H9 (cell line): ENCODE measurements at regions not wholly inside any gene's neighbourhood (a gene's known extent, or its start where the extent isn't known, plus 50 kb on each side); places are given as distances from the start of the nearest gene placed in this dataset.
A peak's percentile ranks its signal among the peaks of the same experiment; 100 is the strongest.

Source experiments
- DNase-seq: peaks from one replicate; pipeline ENCODE4 v3.0.0-alpha.2; 2017
- H2AFZ ChIP-seq: one replicate; pipeline ENCODE4 v1.6.1; 2013; ENCODE audit warnings: mild to moderate bottlenecking, low read length, control low read depth, moderate library complexity
- H2AK5ac ChIP-seq: 2 replicates; pipeline ENCODE4 v1.6.1; 2013; ENCODE audit warnings: low read length, control low read depth, mixed read lengths; ENCODE audit not compliant: insufficient read length
- H2BK120ac ChIP-seq: one replicate; pipeline ENCODE4 v1.6.1; 2013; ENCODE audit warnings: low read depth, mild to moderate bottlenecking, low read length, control low read depth, inconsistent platforms; ENCODE audit not compliant: poor library complexity, severe bottlenecking
- H2BK12ac ChIP-seq: 2 replicates; pipeline ENCODE4 v1.6.1; 2013; ENCODE audit warnings: low read length, control low read depth, mixed read lengths, low read depth; ENCODE audit not compliant: insufficient read length
- H2BK15ac ChIP-seq: 2 replicates; pipeline ENCODE4 v1.6.1; 2013; ENCODE audit warnings: low read depth, low read length, control low read depth
- H2BK20ac ChIP-seq: one replicate; pipeline ENCODE4 v1.6.1; 2013; ENCODE audit warnings: low read depth, mild to moderate bottlenecking, low read length, control low read depth, inconsistent platforms; ENCODE audit not compliant: poor library complexity, severe bottlenecking
- H2BK5ac ChIP-seq: 2 replicates; pipeline ENCODE4 v1.6.1; 2013; ENCODE audit warnings: low read length, control low read depth, mixed read lengths; ENCODE audit not compliant: insufficient read length
- H3K14ac ChIP-seq: 2 replicates; pipeline ENCODE4 v1.6.1; 2013; ENCODE audit warnings: low read length, control low read depth; ENCODE audit not compliant: insufficient read depth
- H3K18ac ChIP-seq: 2 replicates; pipeline ENCODE4 v1.6.1; 2013; ENCODE audit warnings: low read depth, mild to moderate bottlenecking, mixed read lengths, low read length, control low read depth; ENCODE audit not compliant: insufficient read length
- H3K23ac ChIP-seq: 2 replicates; pipeline ENCODE4 v1.6.1; 2013; ENCODE audit warnings: low read length, control low read depth, mixed read lengths, low read depth; ENCODE audit not compliant: insufficient read length
- H3K23me2 ChIP-seq: 2 replicates; pipeline ENCODE4 v1.6.1; 2013; ENCODE audit warnings: low read depth, mild to moderate bottlenecking, mixed read lengths, low read length, control low read depth; ENCODE audit not compliant: insufficient read length, poor library complexity, severe bottlenecking
- H3K27ac ChIP-seq: 2 replicates; pipeline ENCODE4 v1.5.1; 2013; ENCODE audit warnings: low read length, control low read depth, mixed read lengths, low read depth; ENCODE audit not compliant: insufficient read length
- H3K27me3 ChIP-seq: 2 replicates; pipeline ENCODE4 v1.6.1; 2013; ENCODE audit warnings: low read length, control low read depth, inconsistent platforms; ENCODE audit not compliant: insufficient read depth
- H3K4ac ChIP-seq: 2 replicates; pipeline ENCODE4 v1.6.1; 2013; ENCODE audit warnings: low read depth, mild to moderate bottlenecking, control low read depth, inconsistent platforms, low read length, moderate library complexity
- H3K4me1 ChIP-seq: 2 replicates; pipeline ENCODE4 v1.6.1; 2013; ENCODE audit warnings: low read length, control low read depth, inconsistent platforms; ENCODE audit not compliant: insufficient read depth
- H3K4me2 ChIP-seq: 2 replicates; pipeline ENCODE4 v1.6.1; 2013; ENCODE audit warnings: low read length, control low read depth, mixed read lengths; ENCODE audit not compliant: insufficient read length, insufficient read depth
- H3K56ac ChIP-seq: 2 replicates; pipeline ENCODE4 v1.6.1; 2013; ENCODE audit warnings: low read depth, mild to moderate bottlenecking, mixed read lengths, low read length, control low read depth; ENCODE audit not compliant: insufficient read length
- H3K79me1 ChIP-seq: 2 replicates; pipeline ENCODE4 v1.6.1; 2013; ENCODE audit warnings: low read depth, mild to moderate bottlenecking, moderate library complexity, low read length, control low read depth, inconsistent platforms; ENCODE audit not compliant: insufficient read depth, poor library complexity, severe bottlenecking
- H3K79me2 ChIP-seq: 2 replicates; pipeline ENCODE4 v1.6.1; 2013; ENCODE audit warnings: low read length, control low read depth, inconsistent platforms; ENCODE audit not compliant: insufficient read depth
- H3K9ac ChIP-seq: 2 replicates; pipeline ENCODE4 v1.6.1; 2013; ENCODE audit warnings: low read length, control low read depth, mixed read lengths; ENCODE audit not compliant: insufficient read length; ENCODE audit errors: extremely low read depth
- H3K9me3 ChIP-seq: one replicate; pipeline ENCODE4 v1.6.1; 2013; ENCODE audit warnings: low read depth, low read length, inconsistent platforms; ENCODE audit not compliant: control insufficient read depth
- H3T11ph ChIP-seq: one replicate; pipeline ENCODE4 v1.6.1; 2013; ENCODE audit warnings: mild to moderate bottlenecking, low read length, control low read depth, inconsistent platforms
- H4K20me1 ChIP-seq: one replicate; pipeline ENCODE4 v1.6.1; 2013; ENCODE audit not compliant: control insufficient read depth, insufficient read length, insufficient read depth
- H4K5ac ChIP-seq: 2 replicates; pipeline ENCODE4 v1.6.1; 2013; ENCODE audit warnings: low read depth, mild to moderate bottlenecking, mixed read lengths, low read length, control low read depth; ENCODE audit not compliant: insufficient read length
- H4K8ac ChIP-seq: replicated peaks from 2 replicates; pipeline ENCODE4 v1.6.1; 2013; ENCODE audit warnings: low read length, control low read depth, mixed read lengths, low read depth; ENCODE audit not compliant: insufficient read length
- H4K91ac ChIP-seq: 2 replicates; pipeline ENCODE4 v1.6.1; 2013; ENCODE audit warnings: low read depth, mild to moderate bottlenecking, moderate library complexity, mixed read lengths, low read length, control low read depth; ENCODE audit not compliant: insufficient read length
- H3K27ac Mint-ChIP-seq, 3 experiments: 2 replicates in 2 of 3; 3 replicates in 1 of 3; pipeline ENCODE4 v1.8.0; 2020 to 2021; ENCODE audit warnings: mixed read lengths in 3 of 3, mild to moderate bottlenecking in 1 of 3, moderate library complexity in 1 of 3
- H3K27me3 Mint-ChIP-seq: 2 replicates; pipeline ENCODE4 v1.8.0; 2021; ENCODE audit warnings: low read depth, mild to moderate bottlenecking, moderate library complexity, mixed read lengths
- H3K36me3 Mint-ChIP-seq, 3 experiments: 2 replicates in 2 of 3; 3 replicates in 1 of 3; pipeline ENCODE4 v1.8.0; 2020 to 2021; ENCODE audit warnings: low read depth in 3 of 3, mixed read lengths in 3 of 3; ENCODE audit not compliant: insufficient read depth in 1 of 3
- H3K4me1 Mint-ChIP-seq, 2 experiments: 2 replicates each; pipeline ENCODE4 v1.8.0; 2020; ENCODE audit warnings: mixed read lengths in 2 of 2
- H3K4me3 Mint-ChIP-seq, 2 experiments: 2 replicates in 1 of 2; 3 replicates in 1 of 2; pipeline ENCODE4 v1.8.0; 2020 to 2021; ENCODE audit warnings: mild to moderate bottlenecking in 2 of 2, mixed read lengths in 2 of 2, moderate library complexity in 1 of 2
- H3K9me3 Mint-ChIP-seq, 2 experiments: 2 replicates in 1 of 2; 3 replicates in 1 of 2; pipeline ENCODE4 v1.8.0; 2020; ENCODE audit warnings: mild to moderate bottlenecking in 2 of 2, mixed read lengths in 2 of 2, moderate library complexity in 1 of 2
- WGBS: extraction: QIAGEN DNeasy Blood & Tissue Kit; methylation state at CpG from one replicate; pipeline ENCODE4 v1.1.7; 2013; ENCODE audit warnings: missing lambda C conversion rate, low lambda C conversion rate, mixed read lengths; ENCODE audit not compliant: insufficient read length; ENCODE audit errors: extremely low coverage; 5-methylcytosine and 5-hydroxymethylcytosine counted together
- TF ChIP-seq, protein P1 (sequence below): fragments of 200-600 bp; sonication (generic); conservative IDR thresholded peaks from 3 replicates; pipeline ENCODE4 v1.8.0; 2021; ENCODE audit warnings: antibody characterized with exemption, mild to moderate bottlenecking

DNA sequence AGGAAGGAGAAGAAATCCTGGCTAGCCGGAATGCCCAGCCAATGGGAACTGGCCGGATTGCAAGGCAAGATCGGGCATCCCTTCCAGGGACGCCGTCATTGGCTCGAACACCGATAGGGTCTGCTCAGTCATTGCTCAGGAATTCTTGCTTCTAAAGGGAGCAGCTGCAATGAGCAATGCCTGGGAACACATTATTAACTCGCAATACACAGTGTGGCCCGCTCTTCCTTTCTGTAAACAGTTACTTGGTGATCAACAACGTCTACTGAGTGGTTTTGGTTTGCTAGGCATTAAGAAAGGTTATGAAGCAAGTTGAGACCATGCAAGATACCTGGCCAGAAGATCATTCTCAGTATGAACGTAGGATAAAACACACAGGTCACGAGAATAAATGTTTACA lies 165.4 kb upstream of the CITED2 start:
- no peaks in the 10 kb centered on the region for H3K27me3 Mint-ChIP-seq
- Histone ChIP-seq H3T11ph (no peak overlapping the region), H3K4me2 (no peak overlapping the region)

More for the DNA sequence above, 165.4 kb upstream of the CITED2 start:
- Histone ChIP-seq H4K5ac (no peak overlapping the region), H3K56ac (no peak overlapping the region), H3K79me1 (no peaks in the 10 kb centered on the region), H3K9ac (no peak overlapping the region), H3K79me2 (no peaks in the 10 kb centered on the region), H3K23ac (no peak overlapping the region), H3K4me1 (no peaks in the 10 kb centered on the region; the same call in 1 of the 2 replicates), H3K27me3 (no peaks in the 10 kb centered on the region), H4K20me1 (no peaks in the 10 kb centered on the region), H2AK5ac (no peak overlapping the region), H2BK12ac (no peak overlapping the region), H2AFZ (no peak overlapping the region), H3K4ac (no peak overlapping the region), H3K27ac (no peak overlapping the region), H3K18ac (no peak overlapping the region), H3K9me3 (no peaks in the 10 kb centered on the region), H2BK15ac (no peak overlapping the region), H4K91ac (no peak overlapping the region), H3K23me2 (no peaks in the 10 kb centered on the region), H2BK20ac (no peak overlapping the region), H2BK120ac (no peak overlapping the region), H4K8ac (no peak overlapping the region), H2BK5ac (no peak overlapping the region), H3K14ac (no peak overlapping the region)
- WGBS = no CpG with 5 or more reads among the region's 12 CpGs
- Mint-ChIP-seq H3K9me3 (no peaks in the 10 kb centered on the region), H3K4me1 (peaks cover 17 to 31% of the 10 kb centered on the region in 2 experiments), H3K4me3 (no peak overlapping the region), H3K27ac (no peak overlapping the region), H3K36me3 (no peaks in the 10 kb centered on the region)
- peak; percentile 49 for DNase-seq
- TF ChIP-seq, protein P1, sequence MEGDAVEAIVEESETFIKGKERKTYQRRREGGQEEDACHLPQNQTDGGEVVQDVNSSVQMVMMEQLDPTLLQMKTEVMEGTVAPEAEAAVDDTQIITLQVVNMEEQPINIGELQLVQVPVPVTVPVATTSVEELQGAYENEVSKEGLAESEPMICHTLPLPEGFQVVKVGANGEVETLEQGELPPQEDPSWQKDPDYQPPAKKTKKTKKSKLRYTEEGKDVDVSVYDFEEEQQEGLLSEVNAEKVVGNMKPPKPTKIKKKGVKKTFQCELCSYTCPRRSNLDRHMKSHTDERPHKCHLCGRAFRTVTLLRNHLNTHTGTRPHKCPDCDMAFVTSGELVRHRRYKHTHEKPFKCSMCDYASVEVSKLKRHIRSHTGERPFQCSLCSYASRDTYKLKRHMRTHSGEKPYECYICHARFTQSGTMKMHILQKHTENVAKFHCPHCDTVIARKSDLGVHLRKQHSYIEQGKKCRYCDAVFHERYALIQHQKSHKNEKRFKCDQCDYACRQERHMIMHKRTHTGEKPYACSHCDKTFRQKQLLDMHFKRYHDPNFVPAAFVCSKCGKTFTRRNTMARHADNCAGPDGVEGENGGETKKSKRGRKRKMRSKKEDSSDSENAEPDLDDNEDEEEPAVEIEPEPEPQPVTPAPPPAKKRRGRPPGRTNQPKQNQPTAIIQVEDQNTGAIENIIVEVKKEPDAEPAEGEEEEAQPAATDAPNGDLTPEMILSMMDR = no peak
